CD4-positive, alpha-beta T cell (primary cell): ENCODE measurements at regions not wholly inside any gene's neighbourhood (a gene's known extent, or its start where the extent isn't known, plus 50 kb on each side); places are given as distances from the start of the nearest gene placed in this dataset.

Experiments used
- ATAC-seq: fragments of 200-7000 bp; cut with Tn5 transposase; one replicate; pipeline ENCODE4 v1.10.0; 2022; ENCODE audit warnings: mild to moderate bottlenecking; ENCODE audit not compliant: poor library complexity
- CTCF ChIA-PET: fragments of 350-600 bp; sonication (Branson Sonifier 250); formaldehyde crosslinking; loops from one replicate; lab custom pipeline; 2021; ENCODE audit warnings: antibody characterized with exemption, inconsistent platforms; lab: Charles Lee
- POLR2A ChIA-PET: fragments of 350-600 bp; sonication (Branson Sonifier 250); formaldehyde crosslinking; loops from one replicate; lab custom pipeline; 2021; ENCODE audit warnings: antibody characterized with exemption, inconsistent platforms; lab: Charles Lee
- DNase-seq, 14 experiments: peaks; one replicate each; pipeline ENCODE4 v3.0.0-alpha.2; 2013 to 2020; ENCODE audit warnings: mixed read lengths in 2 of 14
- H3K27ac ChIP-seq, 2 donors: one replicate each; pipeline versions ENCODE4 v1.5.1 to v1.7.0; 2013; ENCODE audit warnings: low read length in 2 of 2, low read depth in 1 of 2, mild to moderate bottlenecking in 1 of 2
- H3K27me3 ChIP-seq, 2 experiments: 1 replicate in 1 of 2; 2 replicates in 1 of 2; pipeline versions ENCODE4 v1.6.1 to v1.7.0; 2013; ENCODE audit warnings: low read length in 2 of 2, control low read depth in 1 of 2, mild to moderate bottlenecking in 1 of 2, moderate library complexity in 1 of 2; ENCODE audit not compliant: insufficient read depth in 2 of 2, control insufficient read depth in 1 of 2
- H3K36me3 ChIP-seq: one replicate; pipeline ENCODE4 v1.6.1; 2013; ENCODE audit warnings: low read length, control low read depth; ENCODE audit not compliant: insufficient read depth
- H3K4me1 ChIP-seq: one replicate; pipeline ENCODE4 v1.6.1; 2013; ENCODE audit warnings: low read length, control low read depth; ENCODE audit not compliant: insufficient read depth
- H3K4me3 ChIP-seq: one replicate; pipeline ENCODE4 v1.5.1; 2013; ENCODE audit warnings: mild to moderate bottlenecking, low read length, moderate library complexity
- H3K9me3 ChIP-seq, 2 experiments: 1 replicate in 1 of 2; 2 replicates in 1 of 2; pipeline versions ENCODE4 v1.6.1 to v1.7.0; 2013; ENCODE audit warnings: low read length in 2 of 2, mild to moderate bottlenecking in 2 of 2, control low read depth in 1 of 2, moderate library complexity in 1 of 2; ENCODE audit not compliant: control insufficient read depth in 1 of 2, insufficient read depth in 1 of 2
- H3K27ac Mint-ChIP-seq: one replicate; pipeline ENCODE4 v1.8.0; 2020; ENCODE audit warnings: mixed read lengths
- H3K27me3 Mint-ChIP-seq: one replicate; pipeline ENCODE4 v1.8.0; 2021; ENCODE audit warnings: mixed read lengths
- H3K36me3 Mint-ChIP-seq: one replicate; pipeline ENCODE4 v1.8.0; 2021; ENCODE audit warnings: low read depth, mixed read lengths
- H3K4me1 Mint-ChIP-seq: one replicate; pipeline ENCODE4 v1.8.0; 2021; ENCODE audit warnings: low read depth, mixed read lengths
- H3K4me3 Mint-ChIP-seq: one replicate; pipeline ENCODE4 v1.8.0; 2020; ENCODE audit warnings: mild to moderate bottlenecking, mixed read lengths
- H3K9me3 Mint-ChIP-seq: one replicate; pipeline ENCODE4 v1.8.0; 2020; ENCODE audit warnings: mixed read lengths
- intact Hi-C, 2 experiments: fragments of 100-400 bp; cut with DNase I in 1 of 2; cut with micrococcal nuclease in 1 of 2; formaldehyde crosslinking; loops; one replicate each; pipeline versions ENCODE4 v1.15.1 to v1.9.0; 2023 to 2025; cut with DNase I, micrococcal nuclease
- TF ChIP-seq, protein P1 (sequence below): fragments of 200-600 bp; IDR thresholded peaks from one replicate; pipeline ENCODE4 v1.8.0; 2022; ENCODE audit warnings: antibody characterized with exemption, mild to moderate bottlenecking

DNA sequence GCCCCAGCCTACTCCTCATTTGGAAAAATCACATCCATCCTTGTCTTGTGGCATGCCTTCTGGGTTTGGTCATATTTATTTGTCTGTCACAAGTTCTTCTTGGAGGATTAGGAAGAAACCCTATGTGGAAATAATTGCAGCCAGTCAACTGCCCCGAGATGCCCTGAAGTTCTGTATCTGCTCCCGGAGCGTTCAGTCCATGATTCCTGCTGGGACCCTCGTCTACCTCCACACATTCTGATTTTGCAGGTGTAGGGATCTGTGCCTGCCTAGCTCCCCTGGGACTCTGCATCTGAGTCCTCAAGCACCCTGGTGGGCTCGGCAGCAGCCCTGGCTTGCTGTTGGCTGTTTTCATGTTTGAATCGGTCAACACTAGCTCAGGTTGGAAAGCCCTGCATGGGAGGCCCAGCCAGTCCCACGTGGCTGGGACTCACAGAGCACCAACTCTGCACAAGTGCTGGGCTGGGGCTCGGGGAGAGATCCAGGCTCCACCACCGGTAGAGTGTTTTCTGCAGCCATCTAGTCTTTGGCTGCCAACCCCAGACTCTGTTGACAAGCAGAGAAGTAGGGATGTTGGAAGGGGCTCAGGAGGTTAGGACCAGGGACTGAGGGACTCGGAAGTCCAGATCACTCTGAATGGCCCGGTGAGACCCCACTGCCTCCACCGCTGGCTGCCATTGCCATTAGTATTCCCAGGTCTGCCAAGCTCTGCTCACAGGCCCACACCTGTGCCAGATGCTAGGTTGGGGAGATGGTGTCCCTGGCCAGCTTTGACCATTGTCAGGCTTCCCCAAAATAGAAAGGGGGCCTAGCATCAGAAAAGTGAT, 183.5 kb upstream of the CST7 start:
- ATAC-seq (no peak), DNase-seq (peak in 1 of 14 experiments; percentile 11)
- no peak overlapping the region for H3K27ac Mint-ChIP-seq
- no peak overlapping the region for H3K27ac ChIP-seq
- CTCF ChIA-PET, result no interaction called here
- H3K9me3 ChIP-seq, result peaks cover 0 to 10% of the 10 kb centered on the region in 2 experiments
- H3K4me1 ChIP-seq, result no peaks in the 10 kb centered on the region
- TF ChIP-seq, protein P1, sequence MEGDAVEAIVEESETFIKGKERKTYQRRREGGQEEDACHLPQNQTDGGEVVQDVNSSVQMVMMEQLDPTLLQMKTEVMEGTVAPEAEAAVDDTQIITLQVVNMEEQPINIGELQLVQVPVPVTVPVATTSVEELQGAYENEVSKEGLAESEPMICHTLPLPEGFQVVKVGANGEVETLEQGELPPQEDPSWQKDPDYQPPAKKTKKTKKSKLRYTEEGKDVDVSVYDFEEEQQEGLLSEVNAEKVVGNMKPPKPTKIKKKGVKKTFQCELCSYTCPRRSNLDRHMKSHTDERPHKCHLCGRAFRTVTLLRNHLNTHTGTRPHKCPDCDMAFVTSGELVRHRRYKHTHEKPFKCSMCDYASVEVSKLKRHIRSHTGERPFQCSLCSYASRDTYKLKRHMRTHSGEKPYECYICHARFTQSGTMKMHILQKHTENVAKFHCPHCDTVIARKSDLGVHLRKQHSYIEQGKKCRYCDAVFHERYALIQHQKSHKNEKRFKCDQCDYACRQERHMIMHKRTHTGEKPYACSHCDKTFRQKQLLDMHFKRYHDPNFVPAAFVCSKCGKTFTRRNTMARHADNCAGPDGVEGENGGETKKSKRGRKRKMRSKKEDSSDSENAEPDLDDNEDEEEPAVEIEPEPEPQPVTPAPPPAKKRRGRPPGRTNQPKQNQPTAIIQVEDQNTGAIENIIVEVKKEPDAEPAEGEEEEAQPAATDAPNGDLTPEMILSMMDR, result no peak
- peaks cover 0 to 2% of the 10 kb centered on the region in 2 experiments for H3K27me3 ChIP-seq
- H3K4me3 Mint-ChIP-seq, result no peak overlapping the region
- H3K36me3 Mint-ChIP-seq, result no peaks in the 10 kb centered on the region
- POLR2A ChIA-PET, result no interaction called here
- H3K36me3 ChIP-seq, result no peaks in the 10 kb centered on the region
- H3K9me3 Mint-ChIP-seq, result no peaks in the 10 kb centered on the region
- H3K27me3 Mint-ChIP-seq, result peaks cover 8% of the 10 kb centered on the region
- H3K4me1 Mint-ChIP-seq, result no peaks in the 10 kb centered on the region
- intact Hi-C loops, result no loop called here
- H3K4me3 ChIP-seq, result no peak overlapping the region

DNA sequence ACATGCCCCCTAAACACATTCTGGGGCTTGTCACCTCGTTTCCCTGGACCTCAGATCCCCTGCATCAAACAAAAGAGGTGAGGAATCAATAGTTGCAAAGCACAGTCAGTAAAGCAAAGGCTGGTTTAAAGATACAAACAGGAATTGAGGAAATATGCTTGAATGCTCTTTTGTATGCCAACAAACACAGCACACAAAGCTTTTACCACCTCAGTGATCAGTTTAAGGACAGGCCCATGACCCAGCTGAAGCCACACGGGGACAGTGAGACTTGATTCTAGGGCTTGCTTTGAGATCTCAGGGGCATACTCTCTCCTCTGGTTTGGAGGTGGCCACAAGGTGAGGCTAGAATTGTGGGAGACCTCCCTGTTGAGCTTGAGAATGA, 182.9 kb upstream of the CST7 start:
- TF ChIP-seq, protein P1, result no peak
- Mint-ChIP-seq H3K36me3 (no peaks in the 10 kb centered on the region), H3K4me1 (no peaks in the 10 kb centered on the region), H3K27me3 (peaks cover 11% of the 10 kb centered on the region), H3K27ac (no peak overlapping the region), H3K4me3 (no peak overlapping the region), H3K9me3 (no peaks in the 10 kb centered on the region)
- Histone ChIP-seq H3K36me3 (no peaks in the 10 kb centered on the region), H3K27me3 (peaks cover 0 to 2% of the 10 kb centered on the region in 2 experiments), H3K27ac (no peak overlapping the region), H3K4me1 (no peaks in the 10 kb centered on the region), H3K4me3 (no peak overlapping the region), H3K9me3 (peaks cover 0 to 10% of the 10 kb centered on the region in 2 experiments)
- no peak for DNase-seq
- ATAC-seq, result no peak
- intact Hi-C loops, result no loop called here
- ChIA-PET POLR2A (no interaction called here), CTCF (no interaction called here)

DNA sequence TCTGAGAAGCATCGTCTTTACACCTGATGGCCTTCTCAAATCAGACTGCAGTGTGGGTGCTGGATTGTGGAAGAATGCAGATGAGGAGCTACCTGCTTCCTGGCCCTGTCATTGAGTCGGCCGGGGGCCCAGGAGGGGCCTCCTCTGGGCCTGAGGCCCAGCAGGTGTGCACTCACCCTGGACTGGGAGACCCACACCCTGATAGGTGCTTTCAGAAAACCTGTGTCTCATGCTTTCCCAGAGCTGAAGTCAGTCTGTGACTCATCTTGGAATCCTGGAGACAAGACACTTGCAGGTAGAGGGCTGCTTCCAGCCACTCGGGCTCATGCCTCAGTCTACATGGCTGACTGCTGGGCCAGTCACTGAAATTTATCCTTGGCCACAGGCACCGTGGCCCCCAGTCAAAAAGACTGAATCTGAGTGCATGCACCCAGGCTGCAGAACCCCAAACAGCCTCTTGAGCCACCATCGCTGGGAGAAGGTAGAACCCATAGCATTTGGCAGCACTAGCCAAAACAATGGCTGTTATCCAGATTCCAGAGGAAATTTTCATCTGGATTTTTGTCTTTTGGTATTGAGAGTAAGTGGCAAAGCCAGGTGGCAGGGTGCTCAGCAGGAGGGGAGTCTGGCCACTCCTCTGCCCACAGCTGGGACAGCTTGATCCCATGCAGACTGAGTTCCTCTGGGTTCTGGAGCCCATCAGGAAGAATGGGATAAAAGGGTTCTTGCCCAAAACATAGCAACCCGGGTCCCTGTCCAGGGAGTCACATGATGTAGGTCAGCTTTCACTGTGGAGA, 182.0 kb upstream of the CST7 start:
- Mint-ChIP-seq H3K27ac (no peak overlapping the region), H3K36me3 (no peaks in the 10 kb centered on the region), H3K27me3 (peaks cover 18% of the 10 kb centered on the region), H3K9me3 (no peaks in the 10 kb centered on the region), H3K4me3 (no peak overlapping the region), H3K4me1 (no peaks in the 10 kb centered on the region)
- Histone ChIP-seq H3K9me3 (peaks cover 0 to 10% of the 10 kb centered on the region in 2 experiments), H3K36me3 (no peaks in the 10 kb centered on the region), H3K27ac (no peak overlapping the region), H3K27me3 (peaks cover 0 to 2% of the 10 kb centered on the region in 2 experiments), H3K4me3 (no peak overlapping the region), H3K4me1 (no peaks in the 10 kb centered on the region)
- ChIA-PET CTCF (no interaction called here), POLR2A (no interaction called here)
- TF ChIP-seq, protein P1, result no peak
- DNase-seq, result peak in 1 of 14 experiments; percentile 16
- ATAC-seq, result no peak
- intact Hi-C loops, result no loop called here
